H9 (cell line): ENCODE measurements at regions not wholly inside any gene's neighbourhood (a gene's known extent, or its start where the extent isn't known, plus 50 kb on each side); places are given as distances from the start of the nearest gene placed in this dataset.

Source experiments
- DNase-seq: peaks from one replicate; pipeline ENCODE4 v3.0.0-alpha.2; 2017
- H2AFZ ChIP-seq: one replicate; pipeline ENCODE4 v1.6.1; 2013; ENCODE audit warnings: mild to moderate bottlenecking, low read length, control low read depth, moderate library complexity
- H2AK5ac ChIP-seq: 2 replicates; pipeline ENCODE4 v1.6.1; 2013; ENCODE audit warnings: low read length, control low read depth, mixed read lengths; ENCODE audit not compliant: insufficient read length
- H2BK120ac ChIP-seq: one replicate; pipeline ENCODE4 v1.6.1; 2013; ENCODE audit warnings: low read depth, mild to moderate bottlenecking, low read length, control low read depth, inconsistent platforms; ENCODE audit not compliant: poor library complexity, severe bottlenecking
- H2BK12ac ChIP-seq: 2 replicates; pipeline ENCODE4 v1.6.1; 2013; ENCODE audit warnings: low read length, control low read depth, mixed read lengths, low read depth; ENCODE audit not compliant: insufficient read length
- H2BK15ac ChIP-seq: 2 replicates; pipeline ENCODE4 v1.6.1; 2013; ENCODE audit warnings: low read depth, low read length, control low read depth
- H2BK20ac ChIP-seq: one replicate; pipeline ENCODE4 v1.6.1; 2013; ENCODE audit warnings: low read depth, mild to moderate bottlenecking, low read length, control low read depth, inconsistent platforms; ENCODE audit not compliant: poor library complexity, severe bottlenecking
- H2BK5ac ChIP-seq: 2 replicates; pipeline ENCODE4 v1.6.1; 2013; ENCODE audit warnings: low read length, control low read depth, mixed read lengths; ENCODE audit not compliant: insufficient read length
- H3K14ac ChIP-seq: 2 replicates; pipeline ENCODE4 v1.6.1; 2013; ENCODE audit warnings: low read length, control low read depth; ENCODE audit not compliant: insufficient read depth
- H3K18ac ChIP-seq: 2 replicates; pipeline ENCODE4 v1.6.1; 2013; ENCODE audit warnings: low read depth, mild to moderate bottlenecking, mixed read lengths, low read length, control low read depth; ENCODE audit not compliant: insufficient read length
- H3K23ac ChIP-seq: 2 replicates; pipeline ENCODE4 v1.6.1; 2013; ENCODE audit warnings: low read length, control low read depth, mixed read lengths, low read depth; ENCODE audit not compliant: insufficient read length
- H3K23me2 ChIP-seq: 2 replicates; pipeline ENCODE4 v1.6.1; 2013; ENCODE audit warnings: low read depth, mild to moderate bottlenecking, mixed read lengths, low read length, control low read depth; ENCODE audit not compliant: insufficient read length, poor library complexity, severe bottlenecking
- H3K27ac ChIP-seq: 2 replicates; pipeline ENCODE4 v1.5.1; 2013; ENCODE audit warnings: low read length, control low read depth, mixed read lengths, low read depth; ENCODE audit not compliant: insufficient read length
- H3K27me3 ChIP-seq: 2 replicates; pipeline ENCODE4 v1.6.1; 2013; ENCODE audit warnings: low read length, control low read depth, inconsistent platforms; ENCODE audit not compliant: insufficient read depth
- H3K4ac ChIP-seq: 2 replicates; pipeline ENCODE4 v1.6.1; 2013; ENCODE audit warnings: low read depth, mild to moderate bottlenecking, control low read depth, inconsistent platforms, low read length, moderate library complexity
- H3K4me1 ChIP-seq: 2 replicates; pipeline ENCODE4 v1.6.1; 2013; ENCODE audit warnings: low read length, control low read depth, inconsistent platforms; ENCODE audit not compliant: insufficient read depth
- H3K4me2 ChIP-seq: 2 replicates; pipeline ENCODE4 v1.6.1; 2013; ENCODE audit warnings: low read length, control low read depth, mixed read lengths; ENCODE audit not compliant: insufficient read length, insufficient read depth
- H3K56ac ChIP-seq: 2 replicates; pipeline ENCODE4 v1.6.1; 2013; ENCODE audit warnings: low read depth, mild to moderate bottlenecking, mixed read lengths, low read length, control low read depth; ENCODE audit not compliant: insufficient read length
- H3K79me1 ChIP-seq: 2 replicates; pipeline ENCODE4 v1.6.1; 2013; ENCODE audit warnings: low read depth, mild to moderate bottlenecking, moderate library complexity, low read length, control low read depth, inconsistent platforms; ENCODE audit not compliant: insufficient read depth, poor library complexity, severe bottlenecking
- H3K79me2 ChIP-seq: 2 replicates; pipeline ENCODE4 v1.6.1; 2013; ENCODE audit warnings: low read length, control low read depth, inconsistent platforms; ENCODE audit not compliant: insufficient read depth
- H3K9ac ChIP-seq: 2 replicates; pipeline ENCODE4 v1.6.1; 2013; ENCODE audit warnings: low read length, control low read depth, mixed read lengths; ENCODE audit not compliant: insufficient read length; ENCODE audit errors: extremely low read depth
- H3K9me3 ChIP-seq: one replicate; pipeline ENCODE4 v1.6.1; 2013; ENCODE audit warnings: low read depth, low read length, inconsistent platforms; ENCODE audit not compliant: control insufficient read depth
- H3T11ph ChIP-seq: one replicate; pipeline ENCODE4 v1.6.1; 2013; ENCODE audit warnings: mild to moderate bottlenecking, low read length, control low read depth, inconsistent platforms
- H4K20me1 ChIP-seq: one replicate; pipeline ENCODE4 v1.6.1; 2013; ENCODE audit not compliant: control insufficient read depth, insufficient read length, insufficient read depth
- H4K5ac ChIP-seq: 2 replicates; pipeline ENCODE4 v1.6.1; 2013; ENCODE audit warnings: low read depth, mild to moderate bottlenecking, mixed read lengths, low read length, control low read depth; ENCODE audit not compliant: insufficient read length
- H4K8ac ChIP-seq: replicated peaks from 2 replicates; pipeline ENCODE4 v1.6.1; 2013; ENCODE audit warnings: low read length, control low read depth, mixed read lengths, low read depth; ENCODE audit not compliant: insufficient read length
- H4K91ac ChIP-seq: 2 replicates; pipeline ENCODE4 v1.6.1; 2013; ENCODE audit warnings: low read depth, mild to moderate bottlenecking, moderate library complexity, mixed read lengths, low read length, control low read depth; ENCODE audit not compliant: insufficient read length
- H3K27ac Mint-ChIP-seq, 3 experiments: 2 replicates in 2 of 3; 3 replicates in 1 of 3; pipeline ENCODE4 v1.8.0; 2020 to 2021; ENCODE audit warnings: mixed read lengths in 3 of 3, mild to moderate bottlenecking in 1 of 3, moderate library complexity in 1 of 3
- H3K27me3 Mint-ChIP-seq: 2 replicates; pipeline ENCODE4 v1.8.0; 2021; ENCODE audit warnings: low read depth, mild to moderate bottlenecking, moderate library complexity, mixed read lengths
- H3K36me3 Mint-ChIP-seq, 3 experiments: 2 replicates in 2 of 3; 3 replicates in 1 of 3; pipeline ENCODE4 v1.8.0; 2020 to 2021; ENCODE audit warnings: low read depth in 3 of 3, mixed read lengths in 3 of 3; ENCODE audit not compliant: insufficient read depth in 1 of 3
- H3K4me1 Mint-ChIP-seq, 2 experiments: 2 replicates each; pipeline ENCODE4 v1.8.0; 2020; ENCODE audit warnings: mixed read lengths in 2 of 2
- H3K4me3 Mint-ChIP-seq, 2 experiments: 2 replicates in 1 of 2; 3 replicates in 1 of 2; pipeline ENCODE4 v1.8.0; 2020 to 2021; ENCODE audit warnings: mild to moderate bottlenecking in 2 of 2, mixed read lengths in 2 of 2, moderate library complexity in 1 of 2
- H3K9me3 Mint-ChIP-seq, 2 experiments: 2 replicates in 1 of 2; 3 replicates in 1 of 2; pipeline ENCODE4 v1.8.0; 2020; ENCODE audit warnings: mild to moderate bottlenecking in 2 of 2, mixed read lengths in 2 of 2, moderate library complexity in 1 of 2
- CTCF ChIP-seq: fragments of 200-600 bp; sonication (generic); conservative IDR thresholded peaks from 3 replicates; pipeline ENCODE4 v1.8.0; 2021; ENCODE audit warnings: antibody characterized with exemption, mild to moderate bottlenecking
- WGBS: extraction: QIAGEN DNeasy Blood & Tissue Kit; methylation state at CpG from one replicate; pipeline ENCODE4 v1.1.7; 2013; ENCODE audit warnings: missing lambda C conversion rate, low lambda C conversion rate, mixed read lengths; ENCODE audit not compliant: insufficient read length; ENCODE audit errors: extremely low coverage; 5-methylcytosine and 5-hydroxymethylcytosine counted together

- Histone ChIP-seq H3T11ph (no peak overlapping the region), H2BK15ac (no peak overlapping the region), H3K9ac (no peak overlapping the region), H3K56ac (no peak overlapping the region), H3K23me2 (no peaks in the 10 kb centered on the region), H2AK5ac (no peak overlapping the region), H2BK20ac (no peak overlapping the region), H2BK5ac (no peak overlapping the region), H3K27ac (no peak overlapping the region), H2BK120ac (no peak overlapping the region), H4K8ac (no peak overlapping the region), H3K79me1 (no peaks in the 10 kb centered on the region), H3K79me2 (no peaks in the 10 kb centered on the region), H2BK12ac (no peak overlapping the region), H4K20me1 (no peaks in the 10 kb centered on the region), H4K5ac (no peak overlapping the region), H3K14ac (no peak overlapping the region), H3K18ac (no peak overlapping the region), H3K4ac (no peak overlapping the region), H4K91ac (no peak overlapping the region), H3K27me3 (no peaks in the 10 kb centered on the region), H3K9me3 (no peaks in the 10 kb centered on the region), H3K23ac (no peak overlapping the region), H3K4me2 (no peak overlapping the region), H2AFZ (no peak overlapping the region), H3K4me1 (no peaks in the 10 kb centered on the region)
- no CpG with 5 or more reads among the region's 3 CpGs for whole genome bisulfite sequencing
- Mint-ChIP-seq H3K4me3 (no peak overlapping the region), H3K27me3 (no peaks in the 10 kb centered on the region), H3K4me1 (peaks cover 4 to 6% of the 10 kb centered on the region in 2 experiments; a peak in 2 of 4 replicates), H3K9me3 (no peaks in the 10 kb centered on the region), H3K27ac (no peak overlapping the region), H3K36me3 (no peaks in the 10 kb centered on the region)
- TF ChIP-seq CTCF: no peak
- DNase-seq: no peak
These were observed 372.0 kb downstream of the HAPSTR1 start for GRCh38 chr16:9463461-9463860.
